Dendritic cell treated with granulocyte-macrophage colony-stimulating factor and Interleukin-4, amounts not matched to agents 40 ng/mL and 50 ng/mL, for 4 days (primary cell): ENCODE measurements at regions not wholly inside any gene's neighbourhood (a gene's known extent, or its start where the extent isn't known, plus 50 kb on each side); places are given as distances from the start of the nearest gene placed in this dataset.
"Not testable (repeated sequence)": the region's sequence is repeated elsewhere in the genome, so short reads cannot be mapped to it uniquely, and the experiment has no call there.

Source experiments
- H3K27ac Mint-ChIP-seq: one replicate; pipeline ENCODE4 v1.8.0; 2022; ENCODE audit warnings: mild to moderate bottlenecking, mixed read lengths
- H3K27me3 Mint-ChIP-seq: one replicate; pipeline ENCODE4 v1.8.0; 2022; ENCODE audit warnings: mild to moderate bottlenecking, mixed read lengths
- H3K36me3 Mint-ChIP-seq: one replicate; pipeline ENCODE4 v1.8.0; 2022; ENCODE audit warnings: low read depth, mixed read lengths
- H3K4me1 Mint-ChIP-seq: one replicate; pipeline ENCODE4 v1.8.0; 2022; ENCODE audit warnings: low read depth, mixed read lengths
- H3K4me3 Mint-ChIP-seq: one replicate; pipeline ENCODE4 v1.8.0; 2022; ENCODE audit warnings: mild to moderate bottlenecking, moderate library complexity, mixed read lengths
- H3K9me3 Mint-ChIP-seq: one replicate; pipeline ENCODE4 v1.8.0; 2022; ENCODE audit warnings: mixed read lengths
- intact Hi-C: fragments of 100-400 bp; cut with micrococcal nuclease; formaldehyde crosslinking; loops from one replicate; pipeline ENCODE4 v1.15.0; 2022

- Mint-ChIP-seq H3K9me3 (peaks cover 41% of the 10 kb centered on the region), H3K27ac (no peak overlapping the region), H3K4me3 (no peak overlapping the region), H3K36me3 (no peaks in the 10 kb centered on the region), H3K4me1 (no peaks in the 10 kb centered on the region), H3K27me3 (no peaks in the 10 kb centered on the region)
- intact Hi-C loops, result no loop called here
Measured at GRCh38 chr2:161480123-161480522, 64.0 kb downstream of the TBR1 start.

GRCh38 chr2:161481619-161482018, 65.5 kb downstream of the TBR1 start:
- Mint-ChIP-seq H3K27me3 (no peaks in the 10 kb centered on the region), H3K9me3 (peaks cover 41% of the 10 kb centered on the region), H3K4me3 (no peak overlapping the region), H3K27ac (no peak overlapping the region), H3K4me1 (no peaks in the 10 kb centered on the region), H3K36me3 (no peaks in the 10 kb centered on the region)
- intact Hi-C loops, result no loop called here

- intact Hi-C loops, result no loop called here
- Mint-ChIP-seq H3K4me1 (no peaks in the 10 kb centered on the region), H3K36me3 (no peaks in the 10 kb centered on the region), H3K9me3 (peaks cover 49% of the 10 kb centered on the region), H3K4me3 (no peak overlapping the region), H3K27ac (no peak overlapping the region), H3K27me3 (no peaks in the 10 kb centered on the region)
Measured at GRCh38 chr2:161484061-161484460, 68.0 kb downstream of the TBR1 start.

- intact Hi-C loops, result no loop called here
- Mint-ChIP-seq H3K27ac (no peak overlapping the region), H3K4me3 (no peak overlapping the region), H3K9me3 (peaks cover 34% of the 10 kb centered on the region), H3K4me1 (no peaks in the 10 kb centered on the region), H3K27me3 (no peaks in the 10 kb centered on the region), H3K36me3 (no peaks in the 10 kb centered on the region)
Measured at GRCh38 chr2:161486111-161486510, 70.0 kb downstream of the TBR1 start.

GRCh38 chr2:161488131-161488699, 72.1 kb downstream of the TBR1 start:
- H3K27ac Mint-ChIP-seq, result no peak overlapping the region
- no peaks in the 10 kb centered on the region for H3K36me3 Mint-ChIP-seq
- peaks cover 13% of the 10 kb centered on the region for H3K9me3 Mint-ChIP-seq
- intact Hi-C loops, result no loop called here
- no peaks in the 10 kb centered on the region for H3K4me1 Mint-ChIP-seq
- H3K4me3 Mint-ChIP-seq, result no peak overlapping the region
- no peaks in the 10 kb centered on the region for H3K27me3 Mint-ChIP-seq

GRCh38 chr2:161488879-161489278, 72.8 kb downstream of the TBR1 start:
- no peak overlapping the region for H3K27ac Mint-ChIP-seq
- no peak overlapping the region for H3K4me3 Mint-ChIP-seq
- H3K9me3 Mint-ChIP-seq, result peaks cover 12% of the 10 kb centered on the region
- no peaks in the 10 kb centered on the region for H3K4me1 Mint-ChIP-seq
- intact Hi-C loops, result no loop called here
- H3K36me3 Mint-ChIP-seq, result no peaks in the 10 kb centered on the region
- H3K27me3 Mint-ChIP-seq, result no peaks in the 10 kb centered on the region

GRCh38 chr2:161500892-161501610, 85.0 kb downstream of the TBR1 start:
- intact Hi-C loops, H3K27ac Mint-ChIP-seq: not testable (repeated sequence)
- H3K4me3 Mint-ChIP-seq, result peak overlapping the region; percentile 66

GRCh38 chr2:161502279-161502678, 86.2 kb downstream of the TBR1 start:
- H3K4me1 Mint-ChIP-seq, result peaks cover 10% of the 10 kb centered on the region
- H3K4me3 Mint-ChIP-seq, intact Hi-C loops, H3K36me3 Mint-ChIP-seq, H3K9me3 Mint-ChIP-seq, H3K27me3 Mint-ChIP-seq, H3K27ac Mint-ChIP-seq: not testable (repeated sequence)

More at GRCh38 chr2:161500892-161501610, 85.0 kb downstream of the TBR1 start:
- H3K36me3 Mint-ChIP-seq, H3K9me3 Mint-ChIP-seq, H3K27me3 Mint-ChIP-seq: not testable (repeated sequence)
- peaks cover 10% of the 10 kb centered on the region for H3K4me1 Mint-ChIP-seq

- H3K4me3 Mint-ChIP-seq, H3K27me3 Mint-ChIP-seq, H3K36me3 Mint-ChIP-seq, H3K27ac Mint-ChIP-seq, H3K9me3 Mint-ChIP-seq, intact Hi-C loops: not testable (repeated sequence)
- H3K4me1 Mint-ChIP-seq, result peaks cover 10% of the 10 kb centered on the region
Measured at GRCh38 chr2:161504628-161505289, 88.7 kb downstream of the TBR1 start.

- H3K9me3 Mint-ChIP-seq, H3K36me3 Mint-ChIP-seq, H3K4me3 Mint-ChIP-seq, H3K27me3 Mint-ChIP-seq, H3K27ac Mint-ChIP-seq, intact Hi-C loops: not testable (repeated sequence)
- H3K4me1 Mint-ChIP-seq, result peaks cover 10% of the 10 kb centered on the region
Measured at GRCh38 chr2:161505466-161505865, 89.4 kb downstream of the TBR1 start.

- intact Hi-C loops, result not testable (repeated sequence)
Measured at GRCh38 chr2:161513295-161514032, 97.4 kb downstream of the TBR1 start.

GRCh38 chr2:161522796-161523195, 101.4 kb upstream of the SLC4A10 start:
- no peak overlapping the region for H3K4me3 Mint-ChIP-seq
- no peaks in the 10 kb centered on the region for H3K27me3 Mint-ChIP-seq
- peaks cover 16% of the 10 kb centered on the region for H3K9me3 Mint-ChIP-seq
- no peaks in the 10 kb centered on the region for H3K4me1 Mint-ChIP-seq
- no peaks in the 10 kb centered on the region for H3K36me3 Mint-ChIP-seq
- H3K27ac Mint-ChIP-seq, result no peak overlapping the region
- intact Hi-C loops, result no loop called here

More at GRCh38 chr2:161513295-161514032, 97.4 kb downstream of the TBR1 start:
- H3K27me3 Mint-ChIP-seq, H3K9me3 Mint-ChIP-seq, H3K4me3 Mint-ChIP-seq, H3K4me1 Mint-ChIP-seq, H3K27ac Mint-ChIP-seq, H3K36me3 Mint-ChIP-seq: not testable (repeated sequence)

GRCh38 chr2:161533218-161533617, 91.0 kb upstream of the SLC4A10 start:
- intact Hi-C loops, result no loop called here
- Mint-ChIP-seq H3K27me3 (no peaks in the 10 kb centered on the region), H3K4me3 (no peak overlapping the region), H3K4me1 (no peaks in the 10 kb centered on the region), H3K9me3 (peaks cover 49% of the 10 kb centered on the region), H3K27ac (no peak overlapping the region), H3K36me3 (no peaks in the 10 kb centered on the region)

GRCh38 chr2:161546635-161547034, 77.6 kb upstream of the SLC4A10 start:
- no peak overlapping the region for H3K4me3 Mint-ChIP-seq
- no peaks in the 10 kb centered on the region for H3K27me3 Mint-ChIP-seq
- intact Hi-C loops, result no loop called here
- no peaks in the 10 kb centered on the region for H3K4me1 Mint-ChIP-seq
- H3K9me3 Mint-ChIP-seq, result no peaks in the 10 kb centered on the region
- no peak overlapping the region for H3K27ac Mint-ChIP-seq
- H3K36me3 Mint-ChIP-seq, result no peaks in the 10 kb centered on the region
